ENCODE measurements at regions not wholly inside any gene's neighbourhood (a gene's known extent, or its start where the extent isn't known, plus 50 kb on each side); places are given as distances from the start of the nearest gene placed in this dataset.

- TF ChIP-seq CTCF (IDR thresholded peaks at IDR 0.05 in 2 of 3, conservative IDR thresholded peaks at IDR 0.05 in 1 of 3; ENCODE audit: control insufficient read depth in 2 of 3, extremely low read depth in 1 of 3, insufficient read depth in 1 of 3, low read depth in 3 of 3, low read length in 3 of 3) (no peak), BRCA1 (IDR thresholded peaks at IDR 0.05; ENCODE audit: low read depth, low read length) (no peak), RELA (IDR thresholded peaks at IDR 0.05; ENCODE audit: borderline replicate concordance, partially characterized antibody) (no peak), ZBTB33 (IDR thresholded peaks at IDR 0.05) (no peak), MXI1 (IDR thresholded peaks at IDR 0.05; ENCODE audit: low read depth, low read length) (no peak), HSF1 (IDR thresholded peaks at IDR 0.05; ENCODE audit: low read depth, low read length) (no peak), NRF1 (conservative IDR thresholded peaks at IDR 0.05; ENCODE audit: low read depth, low read length) (no peak), POLR2A (IDR thresholded peaks at IDR 0.05; ENCODE audit: low read depth, low read length) (no peak), RAD21 (IDR thresholded peaks at IDR 0.05; ENCODE audit: insufficient read depth, low read depth, low read length) (no peak), PBX3 (IDR thresholded peaks at IDR 0.05; ENCODE audit: insufficient replicate concordance, low read depth, low read length) (no peak), PML (IDR thresholded peaks at IDR 0.05; ENCODE audit: low read length) (no peak), YY1 (IDR thresholded peaks at IDR 0.05; ENCODE audit: low read depth, low read length) (no peak)
Observed at GRCh38 chr18:35851286-35851970, 121.1 kb upstream of the RMP24 start.
